Tibial nerve (tissue), 4 donors: ENCODE measurements at regions not wholly inside any gene's neighbourhood (a gene's known extent, or its start where the extent isn't known, plus 50 kb on each side); places are given as distances from the start of the nearest gene placed in this dataset.

ENCODE experiments used
- CTCF ChIP-seq, 5 experiments: fragments of 200-600 bp in 3 of 5; fragments of 450-650 bp in 2 of 5; sonication (generic) in 3 of 5; IDR thresholded peaks; one replicate each; pipeline ENCODE4 v1.5.1; 2016 to 2019; ENCODE audit warnings: antibody characterized with exemption in 5 of 5, mild to moderate bottlenecking in 3 of 5, moderate library complexity in 2 of 5
- EP300 ChIP-seq, 2 donors: sonication (generic); formaldehyde crosslinking; IDR thresholded peaks; one replicate each; pipeline ENCODE4 v1.6.1; 2017; ENCODE audit warnings: antibody characterized with exemption in 2 of 2, mild to moderate bottlenecking in 1 of 2
- POLR2A ChIP-seq, 2 donors: fragments of 450-650 bp; IDR thresholded peaks; one replicate each; pipeline ENCODE4 v1.6.1; 2017; ENCODE audit warnings: antibody characterized with exemption in 2 of 2, mild to moderate bottlenecking in 2 of 2, moderate library complexity in 2 of 2

GRCh38 chr11:33509632-33510031, 191.0 kb downstream of the C11orf91 start:
- TF ChIP-seq POLR2A (IDR thresholded peaks at IDR 0.05) (no peak), CTCF (IDR thresholded peaks at IDR 0.05) (no peak), EP300 (IDR thresholded peaks at IDR 0.05) (no peak)
